Smooth muscle cell of the brain vasculature (primary cell): ENCODE measurements at regions not wholly inside any gene's neighbourhood (a gene's known extent, or its start where the extent isn't known, plus 50 kb on each side); places are given as distances from the start of the nearest gene placed in this dataset.

Experiments used
- DNase-seq: peaks from one replicate; pipeline ENCODE4 v3.0.0-alpha.2; 2012; ENCODE audit warnings: low read depth, low spot score

DNA sequence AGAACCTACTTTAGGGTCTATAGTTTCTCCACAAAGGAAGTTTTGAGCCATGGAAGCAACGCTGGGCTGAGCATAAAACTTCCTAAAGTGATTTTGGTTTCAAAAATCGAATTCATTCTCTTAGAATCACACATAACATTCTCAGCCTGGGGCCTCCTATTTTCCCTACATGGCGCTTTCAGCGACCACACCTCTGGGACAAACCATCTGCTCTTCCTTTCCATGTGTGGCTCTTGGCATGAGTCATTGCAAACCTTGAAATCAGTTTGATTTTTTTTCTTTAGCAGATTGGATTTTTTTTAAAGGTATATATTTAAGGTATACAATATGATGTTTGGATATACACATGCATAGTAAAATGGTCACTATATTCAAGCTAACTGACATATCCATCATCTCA is 72.5 kb upstream of the APCDD1 start:
- no peak for DNase-seq

DNA sequence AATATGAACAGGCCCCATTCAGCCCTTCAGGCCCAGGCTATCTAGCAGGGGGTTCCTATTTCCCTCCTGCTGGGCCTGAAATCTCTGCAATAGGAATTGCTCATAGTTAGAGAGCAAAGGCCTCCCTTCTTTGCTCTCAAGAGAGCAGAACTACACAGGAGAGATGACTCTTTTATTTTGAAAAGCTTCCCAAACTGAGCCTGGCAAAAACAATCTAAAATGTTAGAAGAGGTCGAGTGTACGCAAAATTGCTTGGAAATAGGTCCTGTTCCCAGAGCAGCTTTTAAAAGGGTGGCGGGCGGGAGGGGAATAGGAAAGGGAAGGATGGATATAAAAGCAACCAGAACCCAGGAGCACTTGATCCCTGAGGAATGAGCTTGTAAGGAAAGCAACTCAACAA is 68.4 kb upstream of the APCDD1 start:
- no peak for DNase-seq

DNA sequence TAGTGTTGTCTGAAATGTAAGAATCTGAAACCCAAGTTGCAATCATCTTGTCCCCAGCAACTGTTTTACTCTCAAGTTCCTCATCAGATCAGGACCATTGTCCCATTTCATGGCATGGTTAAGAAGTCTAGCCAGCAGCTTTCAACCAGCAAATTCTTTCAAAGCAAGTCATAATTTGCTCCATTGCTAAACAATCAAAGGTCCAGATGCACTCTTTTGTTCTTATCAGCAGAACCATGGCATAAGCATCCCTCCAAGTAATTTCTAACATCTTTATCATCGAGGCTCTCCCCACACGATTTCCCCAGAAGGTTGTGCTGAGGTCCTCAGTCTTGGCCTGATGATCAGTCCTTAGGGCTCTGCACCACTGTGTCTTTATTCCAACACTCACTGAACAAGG is 67.5 kb upstream of the APCDD1 start:
- DNase-seq = no peak

DNA sequence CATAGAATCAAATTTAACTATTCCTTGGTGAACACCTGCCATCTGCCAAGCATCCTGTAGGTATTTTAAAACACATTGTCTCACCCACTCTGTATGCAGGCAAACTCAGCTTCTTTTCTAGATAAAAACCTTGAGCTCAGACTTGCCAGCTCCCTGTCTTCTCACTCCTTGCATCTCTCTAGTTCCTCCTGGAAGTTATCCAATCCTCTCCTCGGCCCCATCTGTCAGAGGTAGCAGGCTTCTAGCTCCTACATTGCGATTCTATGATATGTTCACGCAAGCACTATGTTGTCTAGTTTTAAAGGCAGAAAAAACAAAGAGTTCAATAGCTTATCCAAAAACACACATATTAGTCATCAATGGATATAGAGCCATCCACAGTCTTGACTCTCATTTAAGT is 67.0 kb upstream of the APCDD1 start:
- no peak for DNase-seq

DNA sequence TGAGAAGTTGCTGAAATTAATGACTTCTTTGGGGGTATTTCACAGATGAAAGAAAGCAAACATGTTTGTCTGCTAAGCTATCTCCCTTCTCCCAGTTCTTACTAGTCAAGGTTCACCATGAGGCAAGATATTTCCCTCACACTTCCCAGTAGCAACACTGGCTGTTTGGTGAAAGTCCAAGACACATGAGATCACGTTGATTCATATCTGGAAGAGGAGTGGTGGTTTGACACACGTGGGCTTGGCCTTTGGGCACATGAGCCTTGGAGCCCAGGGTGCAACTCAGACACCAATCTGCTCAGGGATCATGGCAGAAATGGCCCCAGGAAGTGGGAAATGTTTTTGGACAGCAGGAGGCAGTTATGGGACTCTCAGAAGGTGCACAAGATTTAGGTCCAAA is 66.1 kb upstream of the APCDD1 start:
- no peak for DNase-seq

DNA sequence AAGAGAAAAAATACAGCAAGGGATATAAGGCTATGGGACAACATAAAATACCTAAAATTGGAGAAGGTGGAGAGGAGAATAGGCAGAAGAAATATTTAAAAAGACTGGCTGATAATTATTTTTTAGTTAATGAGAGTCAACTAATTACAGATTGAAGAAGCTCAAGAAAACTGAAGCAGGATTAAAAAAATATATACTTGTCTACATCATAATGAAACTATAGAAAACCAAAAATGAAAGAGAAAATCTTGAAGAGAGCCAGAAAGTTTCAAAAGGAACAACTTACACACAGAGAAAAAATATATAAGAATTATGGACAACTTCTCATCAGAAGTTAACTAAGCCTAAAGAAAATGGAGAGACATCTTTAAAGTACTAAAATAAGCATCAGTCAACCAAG is 62.9 kb upstream of the APCDD1 start:
- DNase-seq = no peak

DNA sequence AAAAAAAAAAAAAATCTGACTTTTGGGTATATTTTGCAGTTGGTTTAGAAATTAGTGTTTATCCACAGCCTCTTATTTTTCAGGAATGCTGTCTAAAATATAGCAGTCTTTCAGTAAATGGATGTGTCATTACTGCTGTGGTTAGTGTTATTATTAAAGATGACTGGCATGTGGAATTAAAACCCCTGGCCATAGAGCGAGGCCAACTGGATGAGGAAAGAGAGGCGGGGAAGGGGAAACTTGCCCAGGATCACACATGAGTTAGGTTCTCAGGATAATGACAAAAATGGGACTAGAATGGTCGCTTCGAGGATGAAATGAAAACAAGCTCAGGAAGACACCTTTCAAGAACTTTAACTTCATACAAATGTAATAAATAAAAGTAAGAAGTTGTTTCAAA is 57.4 kb upstream of the APCDD1 start:
- no peak for DNase-seq

DNA sequence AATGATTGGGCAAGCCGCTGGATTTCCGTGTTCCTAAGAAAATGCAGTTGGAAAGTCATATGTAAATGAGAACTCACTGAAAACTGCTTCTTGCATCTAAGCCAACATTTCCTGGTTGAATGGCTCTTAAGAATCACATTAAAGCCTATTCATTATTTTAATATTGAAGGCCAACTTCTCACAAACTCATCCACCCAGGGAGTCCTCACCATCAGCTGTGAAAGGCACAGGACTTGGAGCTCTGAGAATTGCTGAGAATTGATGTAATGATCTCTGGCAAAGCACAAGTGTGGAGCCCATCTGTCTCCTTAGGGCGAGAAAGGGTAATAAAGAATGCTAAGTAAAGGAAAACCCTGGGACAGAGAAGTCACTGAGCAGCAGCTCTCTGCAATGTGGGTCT is 55.9 kb upstream of the APCDD1 start:
- no peak for DNase-seq

DNA sequence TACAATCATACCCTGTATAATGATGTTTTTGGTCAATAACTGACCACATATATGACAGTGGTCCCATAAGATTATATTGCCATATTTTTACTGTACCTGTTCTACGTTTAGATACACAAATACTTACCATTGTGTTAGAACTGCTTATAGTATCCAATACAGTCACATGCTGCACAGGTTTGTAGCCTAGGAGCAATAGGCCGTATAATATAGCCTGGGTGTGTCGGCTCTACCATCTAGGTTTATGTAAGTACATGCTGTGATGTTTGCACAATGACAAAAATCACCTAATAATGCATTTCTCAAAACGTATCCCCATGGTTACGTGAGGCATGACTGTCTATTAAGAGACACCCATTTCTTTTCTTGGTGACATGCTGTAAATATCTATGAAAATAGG is 55.0 kb upstream of the APCDD1 start:
- no peak for DNase-seq

DNA sequence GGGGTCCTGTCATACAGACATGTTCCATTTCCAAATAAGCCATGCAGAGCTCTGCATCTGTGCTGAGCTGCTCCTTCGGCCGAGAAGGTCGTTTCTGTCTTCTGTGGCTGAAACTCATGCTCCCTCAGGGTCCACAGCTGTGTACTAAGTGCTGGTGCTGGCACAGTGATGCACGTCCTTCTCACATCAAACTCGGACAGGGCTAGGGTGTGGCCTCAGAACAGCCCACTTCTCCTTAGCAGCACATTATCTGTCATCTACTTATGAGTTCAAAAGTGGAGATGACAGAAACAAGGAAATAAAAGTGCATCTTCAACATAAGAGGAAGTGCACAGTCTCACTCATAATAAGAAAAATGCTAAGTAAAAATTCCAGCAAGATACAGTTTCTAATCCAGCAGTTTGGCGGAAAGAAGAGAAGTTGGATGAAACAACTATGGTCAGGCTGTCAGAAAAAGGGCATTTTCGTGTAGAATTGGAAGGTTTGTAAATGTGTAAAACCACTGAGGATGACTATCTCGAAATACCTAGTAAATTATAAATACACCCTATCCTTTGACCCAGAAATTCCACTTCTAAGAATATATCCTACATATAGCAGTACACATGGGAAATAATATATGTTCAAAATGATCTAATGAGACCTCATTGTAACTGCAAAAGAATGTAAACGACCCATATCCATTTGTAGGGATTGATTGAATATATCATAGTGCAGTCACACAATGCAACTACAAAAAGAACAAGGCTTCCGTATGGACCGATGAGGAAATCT is 53.7 kb upstream of the APCDD1 start:
- no peak for DNase-seq

DNA sequence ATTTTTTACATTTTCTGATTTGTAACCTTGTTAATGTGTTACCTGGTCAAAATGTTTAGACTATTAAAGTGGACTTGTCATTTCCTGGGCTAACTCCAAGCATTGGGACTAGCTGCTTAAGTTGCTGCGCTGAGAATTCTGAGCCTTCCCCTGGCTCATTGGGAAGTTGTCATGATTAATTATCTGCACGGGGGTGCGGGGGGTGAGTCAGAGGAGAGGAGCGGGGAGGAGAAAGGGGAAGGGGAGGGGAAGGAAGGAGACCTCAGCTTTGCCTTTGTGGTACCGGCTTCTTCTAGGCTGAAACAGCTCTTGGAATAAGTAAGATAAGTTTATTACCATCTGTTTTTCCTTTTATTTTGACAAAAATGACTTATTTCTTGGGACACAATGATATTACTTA is 52.9 kb upstream of the APCDD1 start:
- no peak for DNase-seq

DNA sequence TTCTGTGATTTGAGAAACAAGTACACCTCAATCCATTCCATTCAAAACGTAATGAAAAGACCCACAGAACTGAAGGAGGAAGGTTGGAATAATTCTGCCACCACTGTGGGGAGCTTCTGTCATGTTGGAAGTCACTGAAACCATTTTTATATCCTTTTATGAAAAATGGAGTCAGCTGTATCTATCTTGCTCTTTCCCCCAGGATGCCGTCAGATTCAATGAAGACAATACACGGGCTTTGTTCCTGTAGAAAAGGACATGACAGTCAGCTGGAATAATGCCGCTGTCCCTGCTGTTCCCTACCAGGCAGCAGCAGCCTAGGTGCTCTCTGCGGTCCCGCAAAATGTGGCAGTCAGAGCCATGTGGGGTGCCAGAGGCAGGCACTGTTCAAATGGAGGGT is 52.5 kb upstream of the APCDD1 start:
- DNase-seq = no peak

DNA sequence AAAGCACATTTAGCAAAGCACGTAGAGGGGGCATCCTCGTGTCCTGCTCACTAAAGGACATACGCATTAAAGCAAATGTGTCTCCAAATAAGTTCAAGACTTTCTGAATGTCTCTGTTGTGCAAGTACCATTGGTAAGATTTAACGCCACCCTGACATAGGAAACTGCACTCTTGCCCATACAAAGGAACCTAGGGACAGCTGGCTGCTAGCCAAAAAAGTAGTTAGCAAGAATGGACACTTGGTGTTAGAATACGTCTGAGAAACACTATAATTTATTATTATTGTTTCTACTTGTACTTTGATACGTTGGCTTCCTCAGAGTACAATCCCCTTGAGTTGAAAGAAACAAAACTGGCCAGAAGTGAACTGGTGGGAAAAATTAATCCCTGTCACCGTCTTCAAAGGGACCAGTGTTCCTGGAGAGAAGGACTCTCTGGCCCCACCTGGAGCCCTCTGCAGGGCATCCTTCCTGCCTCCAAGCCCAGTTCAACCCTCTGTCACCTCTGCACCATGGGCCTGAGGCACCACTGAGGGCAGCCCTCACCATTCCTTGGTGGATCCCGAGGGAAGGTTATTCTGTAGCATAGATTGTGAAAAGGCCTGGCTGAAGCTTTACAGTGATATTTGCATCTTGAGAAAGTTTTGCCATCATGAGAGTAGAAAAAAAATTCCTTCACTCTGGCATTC is 51.4 kb upstream of the APCDD1 start:
- no peak for DNase-seq

DNA sequence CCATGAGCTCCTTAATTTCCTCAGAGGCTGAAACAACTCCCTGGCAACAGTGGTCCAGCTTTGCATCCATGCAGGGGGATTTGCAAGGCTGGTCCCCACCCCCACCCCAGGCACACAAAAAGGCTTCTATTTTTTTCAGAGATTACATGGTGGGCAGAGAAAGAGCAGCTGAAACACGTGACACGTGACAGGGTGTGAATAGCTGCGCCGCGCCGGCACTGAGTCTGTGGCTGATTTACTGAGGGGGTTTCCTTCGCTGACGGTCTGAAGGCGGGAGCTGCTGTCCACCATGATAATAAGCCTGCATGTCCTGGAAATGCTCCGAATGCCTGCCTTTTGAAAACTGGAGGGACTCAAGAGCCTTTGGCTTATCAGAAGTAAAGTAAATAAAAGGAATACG is 50.7 kb upstream of the APCDD1 start:
- DNase-seq = no peak

DNA sequence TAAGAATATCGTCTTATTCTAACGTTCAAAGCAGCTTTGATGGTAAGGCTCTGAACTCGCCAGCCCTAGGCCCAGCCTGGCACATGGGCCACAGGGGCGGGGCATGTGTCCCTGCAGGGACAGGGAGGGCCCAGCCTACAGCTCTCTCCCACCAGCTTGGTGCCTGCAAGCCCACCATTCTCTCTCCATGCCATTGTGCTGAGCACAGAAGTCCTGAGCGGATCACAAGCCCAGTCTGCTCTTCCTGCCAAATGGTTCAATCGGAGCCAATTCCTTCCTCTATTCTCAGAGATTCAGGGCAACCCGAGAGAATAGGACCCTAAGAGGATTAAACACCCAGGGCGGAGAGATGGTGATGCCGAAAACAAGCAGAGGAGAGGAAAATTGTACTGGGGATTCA is 50.3 kb upstream of the APCDD1 start:
- no peak for DNase-seq
